IPS-NIHi11 (cell line): ENCODE measurements at regions not wholly inside any gene's neighbourhood (a gene's known extent, or its start where the extent isn't known, plus 50 kb on each side); places are given as distances from the start of the nearest gene placed in this dataset.

Experiments used
- DNase-seq: peaks from one replicate; pipeline ENCODE4 v3.0.0; 2012; ENCODE audit warnings: mixed read lengths, low spot score

DNA sequence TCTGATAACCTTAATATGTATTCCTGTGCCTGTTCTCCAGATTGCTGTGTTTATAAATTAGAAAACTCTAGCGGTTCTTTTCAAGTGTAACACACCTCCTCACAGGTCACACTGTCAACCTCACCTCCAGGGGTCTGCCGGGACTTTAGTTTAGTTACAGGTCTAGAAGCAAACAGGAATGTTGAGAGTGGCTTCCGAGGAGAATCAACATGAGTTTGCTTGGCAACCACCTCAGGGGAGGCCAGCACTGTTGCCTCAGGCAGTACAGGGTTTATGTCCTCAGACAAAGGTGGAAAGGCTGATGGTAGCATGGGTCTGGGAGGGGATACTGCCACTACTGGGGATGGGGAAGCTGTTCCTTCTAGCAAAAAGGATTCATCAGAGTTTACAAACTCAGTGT, 438.0 kb downstream of the DTHD1 start:
- DNase-seq: no peak

DNA sequence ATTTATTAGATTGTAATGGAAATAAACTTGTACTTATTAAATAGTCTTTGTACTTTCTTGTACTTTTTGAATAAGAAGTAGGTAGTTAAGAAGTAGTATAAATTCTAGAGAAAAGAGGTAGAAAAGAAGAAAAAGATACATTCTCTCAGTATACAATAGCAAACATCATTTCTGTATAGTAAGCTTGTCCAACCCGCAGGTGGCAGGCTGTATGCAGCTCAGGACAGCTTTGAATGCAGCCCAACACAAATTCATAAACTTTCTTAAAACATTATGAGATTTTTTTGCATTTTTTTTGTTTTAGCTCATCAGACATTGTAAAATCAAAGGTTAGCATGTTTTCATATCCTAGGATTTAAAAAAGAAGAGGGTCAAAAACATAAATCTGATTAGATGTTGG, 441.6 kb downstream of the DTHD1 start:
- no peak for DNase-seq

DNA sequence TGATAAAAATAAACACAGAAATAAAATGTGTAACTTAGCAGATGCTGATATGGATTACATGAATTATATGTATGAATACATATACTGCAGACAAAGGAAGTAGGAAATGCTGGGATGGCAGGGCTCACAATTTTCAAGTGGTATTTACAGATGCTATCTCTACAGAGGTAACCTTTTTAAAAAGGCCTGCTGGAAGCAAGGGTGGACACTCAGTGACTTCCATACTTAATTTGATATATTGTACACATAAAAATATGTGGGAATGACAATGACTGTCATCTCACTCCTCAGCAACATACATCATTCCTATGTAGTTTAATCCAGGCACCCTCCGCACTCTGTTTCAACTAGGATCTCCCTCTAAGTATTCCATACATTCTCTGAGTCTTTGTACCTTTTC, 452.9 kb downstream of the DTHD1 start:
- DNase-seq: no peak

DNA sequence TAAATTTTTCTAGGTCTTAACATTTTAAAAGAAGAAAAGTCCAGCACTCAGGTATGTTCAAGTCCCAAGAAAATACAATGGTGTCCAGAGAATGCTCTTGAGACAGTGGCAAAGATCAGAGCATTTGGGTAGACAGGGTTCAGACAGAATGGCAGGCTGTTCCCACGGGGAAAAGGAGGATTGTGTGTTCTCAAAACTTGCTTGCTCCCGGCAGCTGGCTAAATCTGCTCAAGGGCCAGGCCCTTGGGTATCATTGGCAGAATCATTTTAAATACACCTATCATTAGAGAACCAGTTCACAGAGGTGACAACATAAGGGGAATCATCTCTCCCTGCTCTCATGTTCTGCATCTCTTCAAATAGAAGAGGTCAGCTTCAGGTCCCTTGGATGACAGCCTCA, 456.3 kb downstream of the DTHD1 start:
- no peak for DNase-seq

DNA sequence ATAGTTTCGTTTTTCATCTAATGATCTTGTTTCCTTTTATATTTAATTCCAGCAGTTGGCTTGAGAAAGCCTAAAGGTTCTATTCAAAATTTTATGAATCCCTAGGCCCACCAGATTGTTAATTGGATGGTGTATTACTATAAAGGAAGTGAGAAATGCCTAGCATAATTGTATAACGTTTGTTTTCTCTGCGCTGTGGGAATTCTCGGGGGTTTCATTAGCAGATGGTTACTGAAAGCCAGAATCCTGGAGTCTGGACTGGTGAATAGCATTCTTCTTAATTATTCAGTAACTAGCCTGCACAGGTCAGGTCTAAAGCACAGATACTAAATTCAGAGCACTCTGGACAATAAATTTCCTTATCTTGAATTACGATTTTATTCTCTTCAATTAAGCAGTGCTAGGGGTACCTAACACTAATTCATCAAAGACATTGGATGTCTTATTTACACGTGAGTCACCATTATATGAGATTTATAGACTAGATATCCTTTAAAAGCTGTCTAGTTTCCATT, 459.4 kb downstream of the DTHD1 start:
- no peak for DNase-seq

DNA sequence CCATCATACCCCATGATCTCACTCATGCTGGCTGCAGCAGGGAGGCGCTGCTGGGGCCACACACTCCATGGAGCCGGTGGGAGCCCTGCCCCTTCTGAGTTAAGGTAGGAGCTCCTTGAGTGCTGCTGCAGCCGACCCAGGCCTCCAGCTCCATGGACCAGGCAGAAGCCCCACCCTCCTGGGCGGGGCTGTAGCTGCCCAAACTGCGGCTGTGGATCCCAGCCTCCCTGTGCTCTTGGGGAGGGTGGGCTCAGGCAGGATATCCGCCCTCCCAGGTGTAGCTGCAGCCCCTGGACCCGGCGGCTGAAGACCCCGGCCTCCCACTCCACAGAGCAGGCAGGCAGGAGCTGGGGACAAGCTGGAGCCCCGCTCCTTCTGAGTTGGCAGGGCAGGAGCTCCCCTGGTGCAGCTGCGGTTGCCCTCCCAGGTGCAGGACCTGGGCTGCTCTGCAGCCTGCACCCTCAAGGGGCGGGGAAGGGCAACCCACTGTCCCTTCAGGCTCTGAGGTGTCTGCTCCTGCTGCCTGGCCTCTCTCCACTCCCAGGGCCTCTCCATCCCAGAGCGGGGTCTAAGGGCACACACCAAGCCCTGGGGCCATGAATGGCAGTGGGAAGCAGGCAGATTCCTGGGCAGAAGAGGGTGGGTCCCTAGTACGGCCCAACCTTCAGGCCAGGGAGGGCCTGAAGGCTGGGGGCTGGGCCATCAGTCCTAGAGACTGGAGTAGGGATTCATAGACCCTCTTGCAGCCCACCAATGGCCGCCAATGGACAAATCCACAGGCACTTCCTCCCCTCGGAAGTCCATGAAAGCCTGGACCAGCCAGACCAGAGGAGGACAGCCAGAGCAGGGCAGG, 466.1 kb downstream of the DTHD1 start:
- DNase-seq: peak; percentile 42

DNA sequence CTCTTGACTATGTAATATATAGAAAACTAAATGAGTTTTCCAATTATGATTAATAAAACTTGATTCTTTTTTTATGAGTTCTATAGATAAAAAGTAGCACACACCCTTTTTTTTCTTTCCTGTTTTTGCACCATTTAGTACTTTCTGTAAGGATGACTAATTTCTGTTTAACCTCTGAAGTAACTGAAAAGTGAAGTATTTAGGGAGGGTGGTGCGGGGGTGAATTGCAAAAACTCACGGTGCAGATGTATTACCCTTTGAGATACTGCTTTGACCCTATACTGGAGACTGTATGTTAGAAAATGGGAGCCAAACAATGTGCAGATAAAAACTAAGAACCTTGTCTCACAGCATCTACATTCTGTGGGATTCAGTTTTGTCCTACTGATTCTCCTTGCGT, 471.6 kb downstream of the DTHD1 start:
- no peak for DNase-seq

DNA sequence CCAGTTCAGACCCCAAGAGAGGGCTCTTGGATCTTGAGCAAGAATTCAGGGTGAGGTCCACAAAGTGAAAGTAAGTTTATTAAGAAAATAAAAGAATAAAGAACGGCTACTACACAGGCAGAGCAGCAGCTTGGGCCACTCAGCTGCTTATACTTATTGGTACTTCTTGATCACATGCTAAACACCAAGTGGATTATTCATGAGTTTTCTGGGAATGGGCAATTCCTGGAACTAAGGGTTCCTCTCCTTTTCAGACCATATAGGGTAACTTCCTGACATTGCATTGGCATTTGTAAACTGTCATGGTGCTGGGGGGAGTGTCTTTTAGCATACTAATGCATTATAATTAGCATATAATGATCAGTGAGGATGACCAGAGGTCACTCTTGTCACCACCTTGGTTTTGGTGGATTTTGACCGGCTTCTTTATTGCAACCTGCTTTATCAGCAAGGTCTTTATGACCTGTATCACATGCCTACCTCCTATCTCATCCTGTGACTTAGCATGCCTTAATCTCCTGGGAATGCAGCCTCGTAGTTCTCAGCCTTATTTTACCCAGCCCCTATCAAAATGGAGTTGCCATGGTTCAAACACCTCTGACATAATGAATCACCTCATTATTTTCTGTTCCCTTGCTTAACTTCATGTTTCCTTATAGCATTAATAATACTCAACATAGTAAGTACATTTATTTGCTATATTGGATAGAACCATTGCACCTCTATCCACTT, 476.3 kb downstream of the DTHD1 start:
- no peak for DNase-seq

DNA sequence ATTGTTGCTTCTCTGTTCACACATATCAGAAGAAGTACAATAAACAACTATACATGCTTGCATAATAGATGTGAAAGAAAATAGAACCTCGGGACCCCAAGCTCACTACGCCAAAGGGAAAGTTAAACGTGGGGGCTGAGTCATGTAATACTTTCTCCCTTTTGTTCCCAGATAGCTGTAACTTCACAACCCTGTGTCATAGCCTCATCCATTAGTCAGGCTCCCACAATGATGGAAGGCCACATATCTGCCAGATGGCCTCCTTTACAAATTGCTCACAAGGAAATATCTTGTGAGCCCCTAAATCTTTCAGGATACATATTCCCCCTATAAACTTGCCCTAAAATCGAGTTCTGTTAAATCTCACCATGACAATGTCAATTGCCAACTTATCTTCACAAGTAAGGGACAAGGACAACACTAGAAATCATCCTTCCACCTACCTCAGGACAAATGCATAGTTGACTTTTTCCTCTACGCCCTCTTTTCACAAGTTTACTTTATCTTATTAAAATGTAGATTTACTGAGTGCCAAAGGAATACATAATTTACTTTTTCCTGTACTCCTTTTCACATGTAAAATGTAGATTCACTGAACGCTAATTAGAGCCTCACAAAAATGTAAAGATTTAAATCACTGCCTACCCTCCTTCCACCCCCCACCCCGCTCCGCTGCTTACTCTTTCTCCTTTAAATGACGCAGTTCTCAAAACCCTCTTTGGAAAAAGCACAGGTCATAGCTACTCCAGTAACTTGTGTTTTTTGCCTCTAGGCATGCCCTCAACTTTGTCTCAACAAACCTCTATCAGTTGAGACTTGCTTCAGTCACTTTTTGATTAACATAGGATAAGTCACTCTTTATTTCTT, 477.1 kb downstream of the DTHD1 start:
- no peak for DNase-seq

DNA sequence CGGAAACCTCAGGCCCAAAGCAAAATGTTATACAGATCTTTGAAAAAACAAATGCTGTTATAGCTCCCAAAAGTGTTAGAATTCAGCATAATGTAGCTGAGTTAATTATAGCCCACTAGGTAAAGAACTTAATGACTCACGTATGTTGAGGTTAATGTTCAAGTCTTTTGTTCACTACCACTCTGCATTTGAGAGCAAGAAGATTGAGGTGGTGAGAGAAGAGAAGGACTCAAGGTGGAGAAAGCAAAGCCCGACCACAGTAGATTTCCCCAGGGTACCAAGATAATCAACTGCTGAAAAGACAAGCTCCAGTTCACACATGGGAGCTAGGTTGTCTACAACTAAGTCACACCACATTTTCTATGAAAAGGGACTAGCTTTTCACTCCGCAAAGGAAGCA, 480.2 kb downstream of the DTHD1 start:
- no peak for DNase-seq

DNA sequence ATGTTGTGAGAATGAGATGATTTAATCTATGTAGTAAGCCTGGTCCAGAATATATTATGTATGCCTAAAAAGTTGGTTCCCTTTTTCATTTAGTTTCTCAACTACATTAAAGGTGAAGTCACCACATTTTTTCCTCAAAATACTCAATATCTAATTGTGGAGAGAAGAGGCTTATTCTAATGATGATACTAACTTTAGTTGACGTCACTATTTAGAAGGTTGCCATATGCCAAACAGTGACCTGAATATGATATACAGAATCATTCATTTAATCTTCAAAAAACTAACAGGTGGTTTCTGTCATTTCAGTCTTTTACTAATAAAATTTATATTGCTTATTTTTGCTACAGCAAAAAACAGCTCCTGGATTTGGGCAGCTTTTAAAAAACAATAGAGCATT, 480.7 kb upstream of the NWD2 start:
- DNase-seq: no peak

DNA sequence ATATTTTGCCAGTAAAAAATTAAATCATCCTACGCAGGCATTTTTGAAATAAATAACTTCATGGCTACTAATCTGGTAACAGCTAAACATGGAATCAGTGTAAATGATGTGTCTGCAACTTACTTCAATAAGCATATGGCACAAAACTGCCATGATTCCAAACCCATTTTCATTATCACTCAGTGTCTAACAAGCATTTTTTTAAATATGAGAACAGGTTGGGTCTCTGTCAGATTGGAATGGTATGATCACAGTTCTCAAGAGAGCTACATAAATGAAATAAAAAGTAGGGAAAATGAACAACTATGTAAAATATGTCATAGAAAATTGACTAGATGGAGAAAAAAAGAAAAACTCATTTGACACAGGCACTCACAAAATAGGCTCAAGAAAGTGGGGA, 476.9 kb upstream of the NWD2 start:
- DNase-seq: no peak

DNA sequence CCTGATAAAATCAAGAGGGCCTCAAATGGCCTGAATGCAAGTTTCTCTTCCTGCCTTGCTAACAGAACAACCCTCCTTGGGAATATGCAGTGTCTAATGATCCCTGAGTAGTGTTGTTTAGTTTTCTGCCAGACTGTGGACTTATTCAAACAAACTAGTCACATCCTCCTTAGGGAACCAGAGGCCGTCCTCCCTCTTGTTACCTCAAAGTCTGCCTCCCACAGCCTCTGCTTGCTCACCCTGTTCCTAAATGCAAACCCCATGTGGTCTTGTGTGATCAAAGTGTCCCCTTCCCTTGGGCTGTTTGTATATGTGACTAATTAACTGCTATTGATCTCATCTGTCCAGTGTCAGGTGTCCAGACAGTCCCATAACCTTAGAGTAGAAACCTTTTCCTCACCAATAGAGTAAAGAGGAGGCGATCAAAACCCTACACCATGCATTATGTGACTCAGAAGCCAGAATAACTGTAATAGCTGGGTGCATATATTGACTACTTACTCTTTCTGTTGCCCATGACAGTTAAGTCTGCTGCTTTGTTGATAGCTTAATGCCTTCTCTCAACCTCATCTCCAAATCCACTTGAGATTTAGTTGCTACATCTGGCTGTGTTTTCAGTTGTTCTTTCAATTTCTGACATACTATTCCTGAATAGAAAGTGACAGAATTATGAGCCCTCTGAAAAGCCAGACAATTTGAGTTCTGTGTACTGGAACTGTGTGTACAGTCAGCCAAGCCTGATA, 473.0 kb upstream of the NWD2 start:
- DNase-seq: no peak

DNA sequence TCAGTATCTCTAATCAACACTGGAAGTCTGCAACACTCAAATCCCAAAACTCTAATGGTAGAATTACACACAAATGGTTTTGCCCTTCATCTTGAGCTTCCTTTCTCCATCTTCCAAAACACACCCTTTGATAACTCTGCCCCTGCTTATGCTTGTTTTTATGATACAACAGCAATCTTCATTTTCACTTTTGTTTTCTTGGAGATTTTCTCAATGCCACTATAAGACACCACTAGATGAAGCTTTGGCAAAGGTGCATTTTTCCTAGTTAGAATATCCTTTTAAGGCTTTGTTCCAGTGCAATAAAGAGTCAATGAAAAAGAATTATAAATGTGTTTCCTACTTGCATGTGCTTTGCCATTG, 472.4 kb upstream of the NWD2 start:
- DNase-seq: no peak

DNA sequence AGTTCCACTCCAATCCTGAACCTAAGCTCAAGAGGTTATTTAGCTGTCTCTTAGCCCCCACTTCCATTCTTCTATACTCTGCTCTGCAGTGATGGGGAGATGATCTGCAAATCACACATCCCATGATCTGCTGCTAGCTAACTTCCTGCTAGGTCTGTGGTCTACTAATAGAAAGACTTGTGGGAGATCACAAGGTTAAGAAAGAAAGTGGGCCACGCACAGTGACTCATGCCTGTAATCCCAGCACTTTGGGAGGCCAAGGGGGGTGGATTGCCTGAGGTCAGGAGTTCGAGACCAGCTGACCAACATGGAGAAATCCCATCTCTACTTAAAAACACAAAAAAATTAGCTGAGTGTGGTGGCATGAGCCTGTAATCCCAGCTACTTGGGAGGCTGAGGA, 471.1 kb upstream of the NWD2 start:
- DNase-seq: no peak

DNA sequence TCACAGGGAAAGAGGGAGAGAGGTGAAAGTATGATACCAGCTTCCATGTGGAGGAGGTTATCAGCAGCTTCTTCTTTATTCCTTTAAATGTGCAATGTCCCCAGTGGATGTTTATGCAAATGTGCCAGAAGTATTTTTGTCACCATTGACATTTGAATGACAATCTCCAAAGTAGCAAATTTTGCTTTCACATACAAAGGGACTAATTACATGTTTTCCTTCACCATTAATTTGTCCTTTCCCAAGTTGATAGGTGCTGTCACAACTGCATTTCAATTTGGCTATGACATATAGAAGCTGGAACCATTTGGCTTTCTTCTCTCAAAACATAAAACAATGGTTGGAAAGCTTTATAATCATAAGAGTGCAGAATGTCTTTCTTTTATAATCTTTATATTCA, 469.0 kb upstream of the NWD2 start:
- no peak for DNase-seq

DNA sequence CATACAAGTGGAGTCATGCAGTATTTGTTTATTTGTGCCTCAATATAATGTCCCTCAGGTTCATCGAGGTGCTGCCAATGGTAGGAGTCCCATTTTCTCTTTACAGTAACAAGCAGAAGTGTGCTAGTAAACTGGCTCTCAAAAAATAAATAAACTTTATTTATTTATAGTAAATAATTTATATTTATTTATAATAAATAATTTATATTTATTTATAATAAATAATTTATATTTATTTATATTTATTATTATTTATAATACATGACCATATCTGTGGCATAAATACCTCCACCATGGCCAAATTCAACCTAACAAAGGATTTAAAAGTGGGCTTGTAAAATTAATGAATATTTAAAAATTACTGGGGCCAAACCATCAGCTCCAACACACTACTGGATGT, 464.9 kb upstream of the NWD2 start:
- DNase-seq: no peak

DNA sequence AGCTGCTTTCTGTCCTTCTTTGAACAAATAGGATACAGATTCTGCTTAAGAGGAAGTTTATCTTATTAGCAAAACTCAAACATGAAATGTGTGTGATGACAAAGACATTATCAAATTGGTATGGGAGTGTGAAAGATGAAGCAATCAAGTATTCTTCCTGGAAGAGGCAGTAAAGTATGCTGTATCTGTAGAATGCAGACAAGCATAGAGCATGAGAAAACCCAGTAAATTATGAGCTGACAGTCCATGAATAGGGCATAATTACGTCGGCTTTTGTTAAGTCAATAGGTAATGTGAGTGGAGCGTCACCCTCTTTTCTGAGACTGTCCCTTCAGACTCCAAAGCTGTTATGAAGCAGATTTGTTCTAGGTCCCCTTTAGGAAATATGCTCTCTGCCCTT, 458.6 kb upstream of the NWD2 start:
- DNase-seq: no peak

DNA sequence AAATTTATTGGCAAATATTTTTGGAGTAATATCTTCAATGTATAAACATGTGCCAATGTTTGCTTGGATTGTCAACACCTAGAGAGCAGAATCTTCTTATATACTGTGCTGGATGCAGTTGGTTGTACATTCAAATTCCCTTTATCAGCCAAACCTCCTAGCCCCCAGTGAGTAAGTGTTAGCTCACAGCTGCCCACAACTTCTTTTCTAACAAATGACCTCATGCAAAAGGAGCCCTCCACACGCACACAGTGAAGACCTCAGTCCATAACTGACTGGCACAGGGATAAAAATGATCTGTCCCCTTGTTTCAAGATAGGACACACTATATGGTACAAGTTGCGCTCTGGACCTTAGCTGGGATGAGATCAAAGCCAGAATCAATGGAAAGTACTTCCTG, 458.0 kb upstream of the NWD2 start:
- no peak for DNase-seq

DNA sequence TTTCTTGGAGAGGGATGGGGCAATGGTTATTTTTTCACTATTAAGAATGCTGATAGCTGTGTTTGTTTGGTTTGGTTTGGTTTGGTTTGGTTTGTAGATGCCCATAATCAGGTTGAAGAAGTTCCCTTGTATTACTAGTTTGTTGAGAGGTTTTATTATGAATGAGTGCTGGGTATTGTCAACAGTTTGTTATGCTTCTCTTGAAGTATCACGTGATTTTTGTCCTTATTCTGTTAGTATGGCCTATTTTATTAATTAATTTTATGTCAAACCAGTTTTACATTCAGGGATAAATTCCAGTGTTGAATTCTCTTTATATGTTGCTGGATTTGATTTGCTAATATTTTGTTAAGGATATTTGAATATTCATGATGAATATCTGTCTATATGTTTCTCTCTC, 449.8 kb upstream of the NWD2 start:
- no peak for DNase-seq

DNA sequence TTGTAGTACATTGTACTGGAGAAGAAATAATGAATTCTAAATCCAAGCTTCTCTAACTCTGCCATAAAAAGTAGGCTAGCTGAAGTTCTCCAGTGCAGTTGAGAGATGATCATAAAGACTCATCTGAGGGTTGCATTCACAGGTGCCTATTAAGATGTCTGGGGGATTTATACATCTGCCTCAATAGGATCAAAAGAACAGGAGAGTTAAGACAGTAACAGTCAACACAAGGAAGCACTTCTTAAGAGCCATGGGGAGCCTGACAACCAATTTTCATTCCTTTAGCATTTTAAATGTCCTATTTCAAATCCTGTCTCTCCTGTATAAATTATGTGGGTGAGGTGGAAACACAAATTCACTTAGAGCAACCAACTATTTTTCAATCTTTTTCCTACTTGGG, 432.4 kb upstream of the NWD2 start:
- no peak for DNase-seq

DNA sequence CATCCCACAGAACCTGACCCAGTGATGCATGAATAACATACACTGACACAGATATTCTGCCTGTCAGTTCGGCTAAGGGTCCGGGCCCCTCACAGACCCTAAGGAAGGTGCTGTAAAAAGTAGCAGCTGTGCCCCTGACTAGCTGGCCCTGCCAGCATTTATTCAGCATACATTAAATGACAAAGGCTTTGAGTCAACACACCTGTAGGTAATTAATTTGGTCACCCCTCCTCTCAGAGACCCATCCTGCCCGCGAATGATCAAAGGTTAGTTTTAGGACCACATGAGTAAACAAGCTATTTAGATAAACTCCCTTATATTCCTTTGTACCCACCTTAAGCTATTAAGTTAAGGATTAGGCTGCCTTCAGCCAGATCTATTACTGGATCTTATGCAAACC, 429.0 kb upstream of the NWD2 start:
- no peak for DNase-seq
